Left lung (tissue), 4 donors: ENCODE measurements at regions not wholly inside any gene's neighbourhood (a gene's known extent, or its start where the extent isn't known, plus 50 kb on each side); places are given as distances from the start of the nearest gene placed in this dataset.

ENCODE experiments used
- ATAC-seq: fragments of 200-7000 bp; cut with Tn5 transposase; one replicate; pipeline ENCODE4 v1.9.1; 2020; ENCODE audit warnings: moderate library complexity
- DNase-seq, 4 donors: peaks; one replicate each; pipeline ENCODE4 v3.0.0-alpha.2; 2013 to 2020
- H3K27ac ChIP-seq, 2 donors: fragments of 200-600 bp; sonication (generic) in 1 of 2; one replicate each; pipeline versions ENCODE4 v1.5.0 to v1.8.0; 2020 to 2021
- H3K27me3 ChIP-seq, 2 donors: fragments of 200-600 bp; sonication (generic) in 1 of 2; one replicate each; pipeline versions ENCODE4 v1.5.0 to v1.8.0; 2020 to 2021
- H3K36me3 ChIP-seq, 2 donors: fragments of 200-600 bp; sonication (generic) in 1 of 2; one replicate each; pipeline versions ENCODE4 v1.5.0 to v1.8.0; 2020 to 2021
- H3K4me1 ChIP-seq, 2 donors: fragments of 200-600 bp; one replicate each; pipeline ENCODE4 v1.8.0; 2021
- H3K4me3 ChIP-seq, 2 donors: fragments of 200-600 bp; sonication (generic) in 1 of 2; one replicate each; pipeline versions ENCODE4 v1.5.0 to v1.8.0; 2020 to 2021; ENCODE audit warnings: mild to moderate bottlenecking in 1 of 2
- H3K9me3 ChIP-seq, 2 donors: fragments of 200-600 bp; sonication (generic) in 1 of 2; one replicate each; pipeline versions ENCODE4 v1.5.0 to v1.8.0; 2020 to 2021
- intact Hi-C, 2 donors: fragments of 100-400 bp; cut with DNase I; formaldehyde crosslinking; loops; one replicate each; pipeline versions ENCODE4 v1.11.2 to v1.14.2; 2022
- TF ChIP-seq, protein P1 (sequence below), 2 donors: fragments of 200-600 bp; sonication (generic) in 1 of 2; IDR thresholded peaks; one replicate each; pipeline versions ENCODE4 v1.5.0 to v1.8.0; 2021; ENCODE audit warnings: antibody characterized with exemption in 2 of 2
- donor health status: DM: no; HTN: yes; CAD: no.
- donor health status: DM: no; HTN: no; CAD: no.

- Histone ChIP-seq H3K27me3 (no peaks in the 10 kb centered on the region), H3K27ac (no peak overlapping the region), H3K36me3 (no peaks in the 10 kb centered on the region), H3K9me3 (no peaks in the 10 kb centered on the region), H3K4me3 (no peak overlapping the region), H3K4me1 (no peaks in the 10 kb centered on the region)
- TF ChIP-seq, protein P1, sequence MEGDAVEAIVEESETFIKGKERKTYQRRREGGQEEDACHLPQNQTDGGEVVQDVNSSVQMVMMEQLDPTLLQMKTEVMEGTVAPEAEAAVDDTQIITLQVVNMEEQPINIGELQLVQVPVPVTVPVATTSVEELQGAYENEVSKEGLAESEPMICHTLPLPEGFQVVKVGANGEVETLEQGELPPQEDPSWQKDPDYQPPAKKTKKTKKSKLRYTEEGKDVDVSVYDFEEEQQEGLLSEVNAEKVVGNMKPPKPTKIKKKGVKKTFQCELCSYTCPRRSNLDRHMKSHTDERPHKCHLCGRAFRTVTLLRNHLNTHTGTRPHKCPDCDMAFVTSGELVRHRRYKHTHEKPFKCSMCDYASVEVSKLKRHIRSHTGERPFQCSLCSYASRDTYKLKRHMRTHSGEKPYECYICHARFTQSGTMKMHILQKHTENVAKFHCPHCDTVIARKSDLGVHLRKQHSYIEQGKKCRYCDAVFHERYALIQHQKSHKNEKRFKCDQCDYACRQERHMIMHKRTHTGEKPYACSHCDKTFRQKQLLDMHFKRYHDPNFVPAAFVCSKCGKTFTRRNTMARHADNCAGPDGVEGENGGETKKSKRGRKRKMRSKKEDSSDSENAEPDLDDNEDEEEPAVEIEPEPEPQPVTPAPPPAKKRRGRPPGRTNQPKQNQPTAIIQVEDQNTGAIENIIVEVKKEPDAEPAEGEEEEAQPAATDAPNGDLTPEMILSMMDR (IDR thresholded peaks at IDR 0.05), result no peak
- DNase-seq (no peak), ATAC-seq (no peak)
- intact Hi-C loops, result no loop called here
Measured at GRCh38 chr21:26351661-26352060, 181.1 kb upstream of the APP start.

DNA sequence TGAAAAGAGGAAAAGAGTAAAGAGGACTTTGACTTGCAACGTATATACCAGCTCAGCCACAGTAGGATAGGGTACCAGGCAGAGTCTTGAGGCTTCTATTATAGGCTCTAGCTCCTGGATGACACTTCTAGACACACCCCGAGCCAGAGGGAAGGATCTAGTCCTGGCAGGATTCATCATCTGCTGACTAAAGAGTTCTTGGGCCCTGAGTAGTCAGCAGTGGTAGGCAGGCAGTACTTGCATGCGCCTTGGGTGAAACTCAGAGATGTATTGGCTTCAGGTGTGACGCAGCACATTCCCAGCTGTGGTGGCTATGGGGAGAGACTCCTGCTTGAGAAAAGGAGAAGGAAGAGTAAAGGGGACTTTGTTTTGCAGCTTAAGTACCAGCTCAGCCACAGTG lies 162.3 kb upstream of the APP start:
- TF ChIP-seq, protein P1 (IDR thresholded peaks at IDR 0.05), result no peak
- no peaks in the 10 kb centered on the region for H3K27me3 ChIP-seq
- no peak for ATAC-seq
- no peak overlapping the region for H3K4me3 ChIP-seq
- DNase-seq, result no peak
- H3K27ac ChIP-seq, result no peak overlapping the region
- no peaks in the 10 kb centered on the region for H3K4me1 ChIP-seq
- no peaks in the 10 kb centered on the region for H3K9me3 ChIP-seq
- H3K36me3 ChIP-seq, result no peaks in the 10 kb centered on the region
- intact Hi-C loops, result no loop called here

DNA sequence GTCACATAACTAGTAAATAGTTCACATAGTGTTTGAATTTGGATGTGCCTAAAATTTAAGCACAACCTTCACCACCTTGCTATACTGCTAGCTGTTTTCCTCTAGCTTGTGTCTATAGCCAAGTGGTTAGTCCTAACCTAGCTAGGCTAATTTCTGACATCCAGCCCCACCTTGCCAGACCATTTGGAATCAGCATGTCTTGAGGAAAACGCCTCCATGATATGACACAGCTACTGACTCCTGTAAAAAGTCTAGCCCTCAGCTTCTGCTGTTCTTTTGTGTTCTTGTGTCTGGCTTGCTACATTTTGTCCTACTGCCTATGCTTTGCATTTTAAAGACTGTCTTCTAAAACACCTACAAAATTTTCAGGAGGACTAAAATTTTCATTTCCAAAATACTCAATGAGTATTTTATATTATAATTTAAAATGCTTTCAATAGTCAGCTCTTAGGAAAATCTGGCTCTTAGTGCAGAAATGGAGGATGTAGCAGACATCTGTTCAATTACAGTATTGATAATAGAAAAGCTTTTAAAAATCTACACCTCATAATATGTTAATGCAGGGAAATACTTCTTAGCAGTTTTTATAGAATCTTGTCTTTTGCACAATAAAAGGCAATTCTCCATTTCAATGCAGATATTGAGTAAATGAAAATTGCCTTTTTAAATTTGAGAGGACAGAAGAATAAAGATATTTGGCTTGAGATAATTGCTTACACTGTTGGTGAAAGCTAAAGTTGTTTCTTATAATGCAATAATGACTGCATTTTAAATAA lies 160.8 kb upstream of the APP start:
- no peak for DNase-seq
- H3K27ac ChIP-seq, result no peak overlapping the region
- no peak overlapping the region for H3K4me3 ChIP-seq
- ATAC-seq, result no peak
- no peaks in the 10 kb centered on the region for H3K4me1 ChIP-seq
- no peaks in the 10 kb centered on the region for H3K36me3 ChIP-seq
- TF ChIP-seq, protein P1 (IDR thresholded peaks at IDR 0.05), result no peak
- intact Hi-C loops, result no loop called here
- H3K27me3 ChIP-seq, result no peaks in the 10 kb centered on the region
- H3K9me3 ChIP-seq, result no peaks in the 10 kb centered on the region

DNA sequence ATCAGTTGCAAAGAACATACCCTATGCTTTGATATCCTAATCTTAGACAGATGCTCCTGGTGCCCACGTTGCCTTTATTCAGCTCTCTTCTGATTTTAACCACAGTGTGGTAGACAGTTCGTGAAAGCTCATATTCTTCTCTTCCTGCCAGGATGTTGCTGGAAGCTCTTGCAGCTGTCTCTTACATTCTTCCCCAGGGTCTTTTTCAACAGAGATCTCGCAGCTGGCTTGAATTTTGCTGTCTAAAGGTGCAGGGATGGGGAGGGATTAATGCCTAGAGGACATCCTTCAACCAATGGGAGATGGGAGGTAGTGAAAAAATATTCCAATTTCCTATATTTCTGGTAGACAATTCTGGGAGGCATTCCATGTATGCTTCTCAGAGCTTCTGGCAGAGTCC lies 150.0 kb upstream of the APP start:
- H3K4me1 ChIP-seq, result no peaks in the 10 kb centered on the region
- no peak for DNase-seq
- intact Hi-C loops, result no loop called here
- H3K4me3 ChIP-seq, result no peak overlapping the region
- TF ChIP-seq, protein P1 (IDR thresholded peaks at IDR 0.05), result no peak
- H3K27me3 ChIP-seq, result no peaks in the 10 kb centered on the region
- no peak for ATAC-seq
- no peak overlapping the region for H3K27ac ChIP-seq
- H3K36me3 ChIP-seq, result no peaks in the 10 kb centered on the region
- H3K9me3 ChIP-seq, result no peaks in the 10 kb centered on the region

GRCh38 chr21:26307640-26308039 lies 137.1 kb upstream of the APP start:
- TF ChIP-seq, protein P1 (IDR thresholded peaks at IDR 0.05), result no peak
- intact Hi-C loops, result no loop called here
- no peaks in the 10 kb centered on the region for H3K36me3 ChIP-seq
- H3K9me3 ChIP-seq, result peaks cover 0 to 21% of the 10 kb centered on the region in 2 donors
- no peak for ATAC-seq
- no peak overlapping the region for H3K27ac ChIP-seq
- H3K4me1 ChIP-seq, result no peaks in the 10 kb centered on the region
- DNase-seq, result no peak
- H3K27me3 ChIP-seq, result no peaks in the 10 kb centered on the region
- H3K4me3 ChIP-seq, result no peak overlapping the region
